ENCODE measurements at regions not wholly inside any gene's neighbourhood (a gene's known extent, or its start where the extent isn't known, plus 50 kb on each side); places are given as distances from the start of the nearest gene placed in this dataset.

- no peak for TF ChIP-seq EZH2 (IDR thresholded peaks at IDR 0.05)
- TF ChIP-seq POLR2AphosphoS5 (IDR thresholded peaks at IDR 0.05; ENCODE audit: borderline replicate concordance, low read depth, low read length) = no peak
- TF ChIP-seq FOXP2 (optimal IDR thresholded peaks at IDR 0.05; ENCODE audit: control extremely low read depth, extremely low read length, insufficient read depth) = no peak
These were observed 97.6 kb downstream of the TRIM29 start for GRCh38 chr11:120040151-120040840.

Data from SK-N-MC (cell line).